ENCODE measurements at regions not wholly inside any gene's neighbourhood (a gene's known extent, or its start where the extent isn't known, plus 50 kb on each side); places are given as distances from the start of the nearest gene placed in this dataset.

- DNase-seq (ENCODE audit: low read depth, low spot score): no peak
- intact Hi-C loops (cut with micrococcal nuclease) (no loop called here), dilution Hi-C loops (cut with MboI; ENCODE audit: extremely low pct_ligation_motif_present, low sequenced_read_pairs) (no loop called here)
- no TSS peak for BruUV-seq (replicated peaks)
- Histone ChIP-seq H3K36me3 (ENCODE audit: control insufficient read depth in 2 of 2, extremely low read depth in 1 of 2, insufficient read depth in 2 of 2, low read length in 2 of 2) (no peaks in the 10 kb centered on the region), H3K9ac (replicated peaks; ENCODE audit: extremely low read depth, insufficient read depth, low read length) (no peak overlapping the region), H4K20me1 (replicated peaks; ENCODE audit: control insufficient read depth, extremely low read depth, insufficient read depth, low read length) (no peaks in the 10 kb centered on the region), H3K9me3 (replicated peaks; ENCODE audit: control insufficient read depth, insufficient read depth, low read length) (no peaks in the 10 kb centered on the region), H3K4me1 (ENCODE audit: control insufficient read depth, extremely low read depth, insufficient read depth, low read length) (no peaks in the 10 kb centered on the region), H3K27me3 (ENCODE audit: control insufficient read depth in 2 of 2, insufficient read depth in 2 of 2, low read length in 2 of 2) (no peaks in the 10 kb centered on the region), H3K27ac (ENCODE audit: insufficient read depth, low read depth, low read length) (no peak overlapping the region), H3K9me1 (replicated peaks; ENCODE audit: control insufficient read depth, extremely low read depth, insufficient read depth, low read length) (no peaks in the 10 kb centered on the region), H3K79me2 (ENCODE audit: control insufficient read depth, insufficient read depth, low read length) (no peaks in the 10 kb centered on the region), H3K4me3 (replicated peaks in 1 of 3; ENCODE audit: insufficient read depth in 1 of 3, low read depth in 1 of 3, low read length in 3 of 3) (no peak overlapping the region), H3K4me2 (ENCODE audit: insufficient read depth, low read length) (no peak overlapping the region), H2AFZ (ENCODE audit: low read depth, low read length) (no peak overlapping the region)
- no peak for FAIRE-seq
- POLR2A ChIA-PET: no interaction called here
- TF ChIP-seq MYC (IDR thresholded peaks at IDR 0.05; ENCODE audit: low read depth, low read length) (no peak), GATA2 (IDR thresholded peaks at IDR 0.05; ENCODE audit: insufficient read depth, insufficient read length, low read depth, low read length) (no peak), POLR2AphosphoS5 (IDR thresholded peaks at IDR 0.05; ENCODE audit: insufficient read depth, low read depth, low read length) (no peak), EZH2 (IDR thresholded peaks at IDR 0.05; ENCODE audit: borderline replicate concordance, low read depth, low read length, severe bottlenecking) (no peak), JUN (IDR thresholded peaks at IDR 0.05; ENCODE audit: borderline replicate concordance, insufficient read depth, insufficient read length, low read depth) (no peak), CTCF (IDR thresholded peaks at IDR 0.05; ENCODE audit: extremely low read depth in 1 of 2, insufficient read depth in 1 of 2, low read depth in 1 of 2, low read length in 2 of 2) (no peak), FOS (IDR thresholded peaks at IDR 0.05; ENCODE audit: borderline replicate concordance, insufficient read depth, low read length) (no peak), MAX (IDR thresholded peaks at IDR 0.05; ENCODE audit: insufficient read depth, insufficient read length) (no peak), POLR2A (IDR thresholded peaks at IDR 0.05; ENCODE audit: low read depth, low read length) (no peak)
- CTCF ChIA-PET: no interaction called here
Measured at GRCh38 chr14:96632363-96632758, 130.2 kb downstream of the PAPOLA start.

Measured in endothelial cell of umbilical vein (primary cell).